ENCODE measurements at regions not wholly inside any gene's neighbourhood (a gene's known extent, or its start where the extent isn't known, plus 50 kb on each side); places are given as distances from the start of the nearest gene placed in this dataset.

- DNase-seq (ENCODE audit: low read depth, low spot score): no peak
Observed at GRCh38 chr17:13405807-13406206, 195.9 kb downstream of the HS3ST3A1 start.

DNA sequence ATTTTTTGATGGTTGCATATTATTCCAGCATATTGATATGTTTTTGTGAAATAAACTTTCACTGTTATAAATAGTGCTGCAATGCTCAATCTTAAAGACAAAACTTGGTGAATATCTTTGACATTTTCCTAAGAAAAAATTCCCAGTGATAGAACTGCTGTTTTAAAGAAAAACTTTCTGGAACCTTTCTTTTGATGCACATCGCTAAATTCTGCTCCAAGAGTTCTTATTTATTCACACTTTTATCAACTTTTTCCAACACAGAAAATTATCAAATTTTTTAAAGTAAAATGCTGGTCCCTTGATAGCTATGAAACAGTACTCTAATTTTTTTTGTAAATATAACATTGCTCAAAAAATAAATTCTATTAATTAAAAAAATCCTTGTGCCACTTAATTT lies 196.6 kb downstream of the HS3ST3A1 start:
- no peak for DNase-seq (ENCODE audit: low read depth, low spot score)

DNA sequence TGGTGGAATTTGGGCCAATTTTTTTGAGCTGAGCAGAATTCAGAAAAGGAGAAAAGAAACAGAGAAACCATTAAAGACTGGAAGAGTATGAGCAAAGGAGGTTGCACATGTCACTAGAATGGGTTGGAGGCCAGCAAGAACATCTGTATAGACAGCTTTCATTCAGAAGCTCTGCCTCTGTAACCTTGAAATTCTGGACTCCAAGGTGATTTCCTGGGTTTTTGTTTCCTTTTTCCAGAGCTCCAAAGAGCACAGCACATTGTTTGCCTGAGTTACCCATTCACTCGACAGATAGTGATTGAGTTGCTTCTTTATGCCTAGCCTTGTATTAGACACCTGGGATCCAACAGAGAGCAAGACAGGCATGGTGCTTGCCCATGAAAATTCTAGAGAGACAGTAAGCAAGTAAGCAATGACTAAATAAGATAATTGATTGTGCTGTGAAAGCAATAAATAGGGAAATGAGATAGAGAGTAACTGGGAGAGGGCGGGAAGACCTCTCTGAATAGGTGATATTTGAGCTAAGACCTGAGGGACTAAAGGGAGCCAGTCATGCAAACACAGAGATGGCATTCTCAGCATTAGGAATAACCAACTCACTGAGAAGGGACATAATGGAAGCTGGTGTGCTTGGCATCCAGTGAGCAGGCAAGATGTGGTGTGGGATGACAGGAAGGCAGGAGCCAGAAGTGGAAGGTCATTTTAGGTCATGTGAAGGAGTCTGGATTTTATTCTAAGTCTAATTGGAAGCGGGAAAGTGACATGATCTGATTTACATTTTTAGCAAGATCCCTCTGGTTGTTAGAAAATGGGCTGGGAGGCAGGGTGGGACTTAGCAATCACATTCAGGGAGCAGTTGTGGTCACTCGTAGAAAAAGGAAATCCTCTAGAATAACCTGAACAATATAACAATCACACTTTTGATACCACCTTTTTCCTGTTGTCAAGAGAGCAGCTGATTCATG lies 197.5 kb downstream of the HS3ST3A1 start:
- no peak for DNase-seq (ENCODE audit: low read depth, low spot score)

GRCh38 chr17:13400491-13400890 lies 201.2 kb downstream of the HS3ST3A1 start:
- DNase-seq (ENCODE audit: low read depth, low spot score): no peak

DNA sequence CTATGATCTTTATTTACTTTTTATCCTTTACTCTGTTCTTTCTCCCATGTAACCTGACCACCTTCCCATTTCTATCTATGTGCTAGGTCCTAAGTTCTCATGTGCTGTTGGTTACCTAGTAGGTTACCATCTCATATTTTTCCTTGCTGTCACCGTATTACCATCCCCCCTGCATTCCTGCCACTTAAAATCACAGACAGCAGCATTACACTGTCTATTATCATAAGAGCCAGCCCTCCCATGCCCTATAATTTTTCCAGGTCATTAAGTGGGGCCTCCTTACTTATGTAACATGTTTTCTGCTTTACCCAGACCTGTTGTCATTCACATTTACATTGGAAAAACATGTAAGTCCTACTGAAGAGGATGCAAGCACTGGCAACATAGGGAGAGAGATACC lies 202.9 kb downstream of the HS3ST3A1 start:
- no peak for DNase-seq (ENCODE audit: low read depth, low spot score)

- DNase-seq (ENCODE audit: low read depth, low spot score): no peak
Observed at GRCh38 chr17:13398091-13398490, 203.6 kb downstream of the HS3ST3A1 start.

DNA sequence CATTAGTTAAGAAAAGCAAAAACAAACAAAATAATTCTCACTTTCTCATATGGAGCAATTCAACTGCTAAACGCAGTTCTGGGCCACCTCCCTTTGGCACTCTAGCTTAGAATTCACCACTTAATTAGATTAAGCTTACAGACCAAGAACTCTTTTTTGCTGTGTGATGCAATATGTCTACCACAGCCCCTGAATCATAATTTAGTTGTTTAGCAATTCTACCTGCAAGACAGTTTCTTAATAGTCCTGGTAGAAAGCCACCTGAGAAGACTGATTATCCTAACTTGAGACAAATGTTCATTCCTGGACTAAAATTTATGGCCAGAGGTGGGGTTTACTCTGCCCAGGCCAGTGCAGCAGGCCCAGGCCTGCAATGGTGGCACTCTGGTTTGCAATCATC lies 205.9 kb downstream of the HS3ST3A1 start:
- DNase-seq (ENCODE audit: low read depth, low spot score): no peak

GRCh38 chr17:13395346-13395745 lies 206.4 kb downstream of the HS3ST3A1 start:
- no peak for DNase-seq (ENCODE audit: low read depth, low spot score)

DNA sequence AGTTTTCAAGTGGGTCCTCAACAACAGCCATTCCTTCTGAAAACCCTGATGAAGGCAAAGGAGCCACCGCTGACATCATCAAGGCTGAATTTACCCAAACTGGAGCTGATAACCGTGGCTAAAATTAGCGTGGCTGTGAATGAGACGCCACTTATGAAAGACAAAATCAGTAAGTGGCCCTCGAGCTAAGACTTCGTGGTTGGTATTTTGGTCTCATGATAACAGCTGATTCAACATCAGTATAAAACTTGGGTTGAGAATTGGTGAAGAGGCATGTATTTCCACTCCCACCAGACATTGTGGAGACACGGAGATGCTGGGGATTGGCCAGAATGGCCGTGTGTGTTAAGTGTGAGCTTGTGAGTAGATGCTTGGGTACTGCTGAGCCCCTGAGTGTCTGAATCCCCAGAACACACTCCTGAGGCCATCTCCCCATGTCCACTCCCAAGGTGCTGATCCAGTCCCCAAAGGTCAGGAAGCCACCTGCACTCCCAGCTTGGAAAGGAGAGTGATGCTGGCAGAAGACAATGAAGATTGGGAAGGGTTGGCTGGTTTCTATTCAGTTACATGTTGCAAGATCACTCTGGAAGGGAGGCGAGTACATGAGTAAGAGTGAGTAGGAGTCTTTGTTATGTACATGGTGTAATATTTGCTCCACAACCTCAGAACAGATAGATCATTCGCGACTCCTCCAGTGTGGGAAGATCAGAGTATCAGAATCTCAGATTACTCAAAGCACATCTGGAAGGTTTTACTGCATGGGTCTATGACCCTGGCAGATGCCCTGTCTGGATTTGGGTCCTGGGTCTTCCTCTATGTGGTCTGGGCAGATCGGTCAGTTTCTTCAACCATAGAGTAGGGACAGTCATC lies 207.7 kb downstream of the HS3ST3A1 start:
- DNase-seq (ENCODE audit: low read depth, low spot score): no peak

DNA sequence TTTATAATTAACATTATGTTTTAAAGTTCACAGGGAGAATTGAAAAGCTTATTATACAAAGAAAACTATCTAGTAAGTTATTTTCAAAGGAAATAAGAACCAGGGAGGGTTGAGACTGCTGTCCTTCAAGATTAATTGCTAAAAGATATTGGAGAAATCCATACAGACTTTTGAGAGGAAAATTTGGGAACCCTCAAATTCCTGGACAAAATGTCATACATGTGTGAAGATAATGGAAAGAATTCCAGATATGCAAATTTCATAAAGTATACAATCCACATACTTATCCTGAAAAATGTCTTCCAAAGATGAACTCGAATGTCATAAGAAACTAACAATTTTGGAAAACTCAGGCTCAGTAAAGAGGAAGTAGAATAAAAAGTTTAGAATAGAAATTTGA lies 213.8 kb downstream of the HS3ST3A1 start:
- DNase-seq (ENCODE audit: low read depth, low spot score): no peak

- no peak for DNase-seq (ENCODE audit: low read depth, low spot score)
Observed at GRCh38 chr17:13387236-13387635, 214.5 kb downstream of the HS3ST3A1 start.

DNA sequence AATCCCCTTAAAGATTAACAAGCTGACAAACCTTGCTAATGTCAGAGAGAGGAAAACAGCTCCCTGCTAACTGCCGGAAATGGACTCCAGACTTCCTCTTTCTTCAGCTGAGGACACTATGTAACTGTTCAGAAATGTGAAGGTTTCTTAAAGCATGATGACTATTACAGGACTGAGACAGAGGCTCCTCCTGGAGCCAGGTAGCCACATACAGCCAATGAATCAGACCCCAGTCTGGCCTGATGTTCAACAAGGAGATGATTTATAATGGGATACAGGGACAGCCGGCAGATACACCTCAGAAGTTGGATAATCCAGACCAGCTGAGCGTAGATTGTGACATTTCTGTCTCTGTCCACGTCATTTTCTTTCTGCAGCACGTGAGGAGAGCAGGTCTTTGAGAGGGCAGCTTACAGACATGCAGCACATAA lies 216.2 kb downstream of the HS3ST3A1 start:
- no peak for DNase-seq (ENCODE audit: low read depth, low spot score)

GRCh38 chr17:13384626-13385025 lies 217.1 kb downstream of the HS3ST3A1 start:
- DNase-seq (ENCODE audit: low read depth, low spot score): no peak

DNA sequence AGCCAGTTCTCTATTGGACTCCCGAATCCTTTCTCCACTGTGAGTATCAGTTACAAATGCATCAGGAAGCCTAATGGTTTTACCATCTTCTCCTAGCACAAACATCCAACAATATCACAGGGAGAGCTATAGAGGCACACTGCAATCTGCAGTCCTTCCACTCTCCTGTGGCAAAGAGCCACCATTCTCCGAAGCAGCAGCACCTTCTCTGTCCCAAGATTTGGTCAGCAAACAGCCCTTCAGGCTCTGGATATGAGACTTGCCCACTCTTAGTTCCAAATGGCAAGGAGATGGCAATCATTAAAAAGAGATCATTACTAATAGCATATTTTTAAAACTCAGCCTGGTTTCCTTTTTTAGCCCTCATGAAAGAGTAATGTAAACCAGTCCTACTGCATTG lies 223.4 kb downstream of the HS3ST3A1 start:
- DNase-seq (ENCODE audit: low read depth, low spot score): no peak

DNA sequence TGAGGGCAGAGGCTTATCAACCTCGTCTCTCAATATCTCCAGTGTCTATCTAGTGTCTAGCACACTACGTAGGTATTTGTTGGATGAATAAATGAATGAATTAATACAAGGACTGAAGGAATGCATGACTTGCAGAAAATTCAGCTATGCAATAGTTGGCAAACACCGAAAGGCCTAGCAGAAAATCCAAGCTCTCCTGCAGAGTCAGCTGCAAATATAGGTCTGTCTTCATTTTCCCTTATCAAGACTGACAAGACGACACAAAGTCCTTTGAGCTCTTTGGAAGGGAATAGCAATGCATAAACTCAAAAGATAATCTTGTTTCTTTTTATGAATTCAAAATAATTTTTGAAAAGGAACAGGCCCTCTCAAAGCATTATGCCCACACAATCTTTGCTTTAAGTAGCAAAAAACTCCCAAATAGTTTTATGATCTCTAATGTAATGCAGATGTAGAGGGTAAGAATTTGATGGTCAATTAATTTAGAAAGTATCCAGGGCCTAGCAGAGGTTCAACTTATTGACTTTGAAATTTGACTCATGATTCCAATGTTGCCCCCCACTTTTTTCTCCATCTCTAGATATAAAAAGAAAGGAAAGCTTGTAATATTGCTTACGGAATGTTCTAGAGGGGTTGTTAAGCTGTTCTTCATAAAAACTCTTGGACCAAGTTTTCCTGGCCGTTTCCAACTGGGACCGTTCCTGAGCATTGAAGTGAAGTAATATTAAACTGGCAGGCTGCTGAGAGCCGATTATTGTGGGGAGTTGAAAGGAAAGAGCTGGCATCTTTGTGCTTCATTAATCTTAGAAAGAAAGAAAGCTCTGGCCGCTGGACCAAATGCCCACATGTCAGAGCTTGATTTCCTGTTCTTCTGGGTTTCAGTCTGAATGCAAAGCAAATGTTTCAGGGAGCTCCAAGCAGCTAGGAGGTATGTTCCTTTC lies 227.3 kb downstream of the HS3ST3A1 start:
- DNase-seq (ENCODE audit: low read depth, low spot score): no peak

GRCh38 chr17:13372432-13372831 lies 229.3 kb downstream of the HS3ST3A1 start:
- DNase-seq (ENCODE audit: low read depth, low spot score): no peak

DNA sequence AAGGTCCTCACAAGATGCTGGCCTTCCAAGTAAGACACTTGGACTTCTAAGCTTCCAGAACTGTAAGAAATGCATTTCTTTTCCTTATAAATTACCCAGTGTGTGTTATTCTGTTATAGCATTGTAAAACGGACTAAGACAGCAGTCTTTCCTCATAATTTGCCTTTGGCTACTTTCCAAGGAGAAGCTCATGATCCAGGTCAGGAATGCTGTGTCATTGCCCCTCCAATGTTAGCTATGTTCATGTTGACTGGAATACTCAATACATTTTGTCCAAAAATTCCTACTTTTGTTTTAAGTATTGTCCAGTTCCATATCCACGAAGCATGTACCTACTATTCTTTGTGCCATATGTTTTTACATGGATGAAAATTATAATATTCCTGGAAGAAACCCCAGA lies 234.6 kb downstream of the HS3ST3A1 start:
- DNase-seq (ENCODE audit: low read depth, low spot score): no peak

DNA sequence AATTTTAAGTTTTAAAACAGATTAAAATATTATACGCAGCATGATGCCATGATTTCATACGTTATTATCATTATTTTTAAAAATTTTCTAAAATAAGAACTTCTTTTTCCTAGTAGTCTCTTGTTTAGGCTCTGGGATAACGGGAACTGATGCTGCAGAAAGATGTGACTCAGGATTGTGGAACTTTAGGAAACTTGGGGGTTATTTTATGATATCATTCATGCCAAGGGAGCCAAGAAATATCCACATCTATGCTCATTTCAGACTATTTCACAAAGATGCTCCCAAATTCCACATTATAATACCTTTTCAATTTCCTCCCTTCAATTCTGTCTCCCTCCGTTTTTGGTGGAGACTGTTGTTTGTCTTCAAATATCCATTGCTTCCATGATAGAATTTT lies 236.4 kb downstream of the HS3ST3A1 start:
- DNase-seq (ENCODE audit: low read depth, low spot score): no peak

GRCh38 chr17:13363771-13364170 lies 238.0 kb downstream of the HS3ST3A1 start:
- no peak for DNase-seq (ENCODE audit: low read depth, low spot score)

GRCh38 chr17:13362341-13363122 lies 239.2 kb downstream of the HS3ST3A1 start:
- no peak for DNase-seq (ENCODE audit: low read depth, low spot score)

DNA sequence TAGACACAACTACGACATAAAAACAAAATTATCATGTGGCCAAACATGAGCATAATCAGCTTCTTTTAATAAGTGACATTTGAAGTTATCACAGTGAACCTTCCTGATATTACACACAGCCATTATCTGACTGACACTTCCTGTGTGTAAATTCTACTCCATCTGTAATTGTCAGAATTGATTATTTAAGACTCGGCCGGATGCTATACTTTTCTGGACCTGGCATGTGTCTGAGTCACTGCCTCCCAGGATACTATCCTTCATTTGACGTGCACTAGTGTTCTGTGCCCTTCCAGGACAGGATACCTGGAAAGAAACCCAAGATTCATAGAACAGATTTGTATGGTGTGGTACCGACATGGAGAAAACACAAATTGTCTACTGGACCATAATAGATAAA lies 242.0 kb downstream of the HS3ST3A1 start:
- DNase-seq (ENCODE audit: low read depth, low spot score): no peak

Data from iPS DF 19.7 (cell line).